Right ventricle myocardium inferior (tissue), 1 donor: ENCODE measurements at regions not wholly inside any gene's neighbourhood (a gene's known extent, or its start where the extent isn't known, plus 50 kb on each side); places are given as distances from the start of the nearest gene placed in this dataset.
"Not testable (repeated sequence)": the region's sequence is repeated elsewhere in the genome, so short reads cannot be mapped to it uniquely, and the experiment has no call there.

Experiments
- ATAC-seq: fragments of 200-7000 bp; cut with Tn5 transposase; one replicate; pipeline ENCODE4 v1.9.1; 2020; ENCODE audit warnings: mild to moderate bottlenecking, moderate library complexity
- DNase-seq: peaks from one replicate; pipeline ENCODE4 v3.0.0; 2021; ENCODE audit errors: missing footprints
- intact Hi-C: fragments of 100-400 bp; cut with DNase I; formaldehyde crosslinking; loops from one replicate; pipeline ENCODE4 v1.11.0; 2022
- donor health status: DM: no; HTN: yes; CAD: no; lungs with severe emphysema.

DNA sequence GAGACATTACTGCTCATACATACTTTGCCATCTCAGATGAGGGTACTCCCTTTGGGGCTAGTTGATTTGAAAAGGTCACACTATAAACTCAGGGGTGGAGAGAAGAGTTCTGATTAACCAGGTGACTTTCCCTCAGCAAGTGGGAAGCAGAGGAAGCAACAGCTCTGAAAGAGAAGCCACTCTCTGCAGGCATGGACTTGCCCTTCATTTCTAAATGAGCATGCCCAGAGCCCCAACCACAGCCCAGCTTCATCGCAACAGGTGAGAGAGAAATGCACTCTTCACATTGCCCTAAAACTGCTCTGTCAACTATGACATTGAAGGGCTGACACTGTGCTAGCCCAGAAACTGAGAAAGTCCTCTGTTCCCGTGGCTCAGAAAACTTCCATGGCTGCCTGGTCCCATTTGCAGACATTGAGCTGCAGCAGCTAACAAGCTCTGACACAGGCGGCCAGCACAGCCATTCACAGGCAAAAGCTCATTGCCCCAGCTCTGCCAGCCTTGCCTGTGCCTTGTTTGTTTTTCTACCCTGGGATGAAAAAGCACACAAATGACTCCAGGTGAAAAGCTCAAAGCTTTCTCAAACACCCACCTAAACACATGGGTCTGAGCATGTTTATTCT is 419.8 kb upstream of the DYNLRB2 start:
- no peak for DNase-seq
- intact Hi-C loops = no loop called here
- no peak for ATAC-seq

DNA sequence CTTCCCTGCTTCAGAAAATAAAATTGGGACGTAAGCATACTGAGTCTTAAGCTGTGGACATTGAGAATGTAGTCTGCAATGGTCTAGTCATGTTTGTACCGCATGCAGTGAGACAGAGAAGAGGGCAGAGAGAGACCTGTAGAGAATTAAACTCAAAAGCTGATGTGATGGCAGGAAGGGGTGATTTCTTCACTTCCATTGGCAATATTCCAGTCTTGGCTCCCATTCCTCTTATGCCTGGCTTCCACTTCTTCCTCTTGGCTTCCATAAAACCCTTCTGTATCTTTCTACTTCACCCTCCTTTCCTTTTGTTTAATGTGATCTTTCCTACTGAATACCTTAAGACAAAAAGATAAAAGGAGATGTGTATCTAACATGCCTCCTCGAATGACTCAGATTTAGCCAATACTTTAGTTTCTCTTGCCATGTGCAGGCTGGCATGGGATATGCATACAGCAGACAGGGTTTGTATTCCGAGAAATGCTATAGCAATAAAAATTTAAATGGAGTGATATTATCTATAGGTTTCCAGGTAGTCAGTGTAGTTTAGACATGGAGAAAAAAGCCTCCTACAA is 423.1 kb upstream of the DYNLRB2 start:
- intact Hi-C loops = no loop called here
- DNase-seq = no peak
- no peak for ATAC-seq

DNA sequence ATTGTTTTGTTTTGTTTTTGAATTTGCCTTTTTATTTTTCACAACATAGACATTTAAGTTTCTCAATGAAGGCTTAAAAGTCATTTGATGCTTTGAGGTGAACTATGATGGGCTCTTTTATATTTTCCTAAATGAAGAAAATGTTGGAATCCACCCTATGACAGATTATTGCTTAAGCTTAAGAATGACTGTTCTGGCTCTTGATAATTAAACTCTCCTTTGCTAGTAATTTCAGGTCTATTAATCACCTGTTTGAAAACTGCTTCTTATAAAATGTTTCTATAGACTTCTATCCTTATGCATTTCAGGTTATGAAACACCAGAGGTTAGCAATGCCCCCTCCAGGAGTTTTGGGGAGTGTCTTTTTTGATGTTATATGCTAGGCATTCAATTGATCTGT is 424.1 kb upstream of the DYNLRB2 start:
- DNase-seq (no peak), ATAC-seq (no peak)
- intact Hi-C loops = no loop called here

DNA sequence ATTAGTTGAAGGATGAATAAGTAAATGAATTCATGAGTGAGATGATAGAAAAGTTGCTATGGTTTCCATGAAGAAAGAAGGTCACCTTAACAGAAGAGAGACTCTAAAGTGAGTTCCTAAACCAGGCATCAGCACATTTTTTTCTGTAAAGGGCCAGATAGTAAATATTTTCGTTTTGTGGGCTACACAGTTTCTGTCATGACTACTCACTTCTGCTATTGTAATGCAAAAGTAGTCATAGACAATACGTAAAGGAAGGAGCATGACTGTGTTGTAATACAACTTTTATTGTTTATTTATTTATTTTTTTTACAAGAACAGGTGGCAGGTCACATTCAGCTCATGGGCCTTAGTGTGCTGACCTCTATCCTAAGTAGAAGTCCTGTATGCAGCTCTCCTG is 426.1 kb upstream of the DYNLRB2 start:
- DNase-seq = no peak
- no peak for ATAC-seq
- intact Hi-C loops = no loop called here

DNA sequence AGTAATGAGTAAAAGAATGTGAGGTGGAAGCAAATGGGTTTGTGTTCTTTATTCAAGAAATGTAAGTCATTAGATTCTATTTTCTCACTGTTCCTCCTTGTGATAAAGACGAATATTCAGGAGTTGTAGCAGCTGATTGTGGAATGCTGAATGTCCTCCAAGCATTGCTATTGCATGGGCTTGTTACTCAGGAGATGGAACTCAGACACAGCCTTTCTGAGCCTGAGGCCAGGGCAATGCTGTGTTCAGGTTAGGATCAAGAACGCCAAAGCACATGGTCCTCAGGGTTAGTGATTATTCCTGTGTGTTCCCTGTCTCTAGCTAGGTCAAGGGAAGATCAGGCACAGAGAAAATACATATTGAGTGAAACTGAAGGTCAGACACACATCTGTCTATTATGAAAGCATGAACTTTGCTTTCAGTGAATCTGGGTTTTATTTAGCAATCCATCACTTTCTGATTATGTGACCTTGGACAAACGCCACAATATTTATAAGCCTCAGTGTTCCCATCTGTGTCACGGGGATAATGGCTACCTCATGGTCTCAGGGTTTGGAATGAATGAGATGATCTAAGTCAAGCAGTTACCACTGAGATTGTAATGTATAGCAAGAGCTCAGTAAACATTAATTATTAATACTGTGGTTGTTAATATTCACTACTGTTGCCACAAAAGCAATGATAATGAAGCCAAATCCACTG is 426.8 kb upstream of the DYNLRB2 start:
- intact Hi-C loops = no loop called here
- no peak for ATAC-seq

DNA sequence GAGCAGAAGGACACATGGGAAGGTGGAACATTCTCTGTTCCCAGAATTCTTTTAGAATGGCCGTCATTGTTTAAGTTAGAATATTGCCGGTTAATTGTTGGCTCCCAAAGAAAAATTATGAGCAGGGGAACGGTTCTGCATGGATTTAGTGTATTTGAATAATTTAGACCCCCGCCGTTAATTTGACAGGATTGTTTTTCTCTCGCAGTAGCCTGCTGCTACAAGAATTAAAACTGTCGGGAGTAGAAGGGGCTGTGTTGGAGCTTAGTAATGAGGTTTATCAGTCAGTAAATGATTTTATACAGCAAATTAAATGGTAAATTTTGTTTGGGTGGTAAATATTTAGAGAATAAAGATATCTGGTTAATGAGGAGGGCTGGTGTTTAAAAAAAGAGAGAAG is 431.2 kb upstream of the DYNLRB2 start:
- intact Hi-C loops = no loop called here
- ATAC-seq = no peak
- no peak for DNase-seq

More for the DNA sequence above, 426.8 kb upstream of the DYNLRB2 start:
- no peak for DNase-seq

DNA sequence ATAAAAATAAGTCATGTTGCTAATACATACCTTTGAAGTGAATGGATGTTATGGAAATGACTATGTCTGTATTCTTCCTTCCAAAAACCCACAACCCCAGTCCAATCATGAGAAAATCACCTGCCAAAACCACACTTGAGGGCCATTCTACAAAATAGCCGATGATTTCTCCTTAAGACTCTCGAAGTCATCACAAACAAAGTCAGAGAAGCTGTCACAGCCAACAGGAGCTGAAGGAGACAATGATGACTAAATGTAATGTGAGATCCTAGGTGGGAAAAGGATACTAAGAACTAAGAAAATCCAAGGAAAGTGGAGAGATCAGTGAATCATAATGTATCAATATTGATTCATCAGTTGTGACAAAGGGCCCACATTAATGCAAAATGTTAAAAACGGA is 432.9 kb upstream of the DYNLRB2 start:
- ATAC-seq (no peak), DNase-seq (no peak)
- intact Hi-C loops = no loop called here

DNA sequence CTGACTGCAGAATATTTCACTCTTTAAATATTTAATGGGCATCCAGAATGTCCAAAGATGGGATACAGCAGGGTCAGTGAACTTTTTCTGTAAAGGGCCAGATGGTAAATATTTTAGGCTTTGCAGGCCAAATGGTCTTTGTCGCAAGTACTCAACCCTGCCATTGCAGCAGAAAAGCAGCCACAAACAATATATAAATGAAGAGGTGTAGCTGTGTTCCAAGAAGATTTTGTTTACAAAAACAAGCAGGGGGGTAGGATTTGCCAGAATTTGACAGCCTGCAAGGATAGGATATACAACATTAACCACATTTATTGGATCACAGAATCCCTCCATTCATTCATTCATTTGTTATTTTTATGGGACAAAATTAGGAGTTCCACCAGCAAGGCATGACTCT is 435.0 kb upstream of the DYNLRB2 start:
- intact Hi-C loops = no loop called here
- ATAC-seq (no peak), DNase-seq (no peak)

DNA sequence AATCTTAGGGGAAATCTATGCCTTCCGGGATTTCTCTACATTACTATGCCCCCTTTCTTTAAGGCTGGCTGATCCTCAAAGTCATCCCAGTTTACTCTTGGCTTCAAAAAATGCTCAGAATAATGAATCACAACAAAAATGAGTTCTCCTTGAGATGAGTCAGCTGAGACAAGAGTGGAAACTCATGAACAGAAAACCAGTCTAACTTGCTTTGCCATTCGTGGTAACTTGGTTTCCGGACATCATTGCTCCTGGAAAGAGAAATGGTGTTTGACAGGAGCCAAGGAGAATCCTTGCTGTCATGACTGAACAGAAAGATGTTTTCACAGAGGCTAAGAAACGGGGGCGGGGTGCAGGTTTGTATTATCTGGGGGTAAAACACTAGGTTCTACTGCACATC is 435.6 kb upstream of the DYNLRB2 start:
- no peak for ATAC-seq
- intact Hi-C loops = no loop called here
- no peak for DNase-seq

DNA sequence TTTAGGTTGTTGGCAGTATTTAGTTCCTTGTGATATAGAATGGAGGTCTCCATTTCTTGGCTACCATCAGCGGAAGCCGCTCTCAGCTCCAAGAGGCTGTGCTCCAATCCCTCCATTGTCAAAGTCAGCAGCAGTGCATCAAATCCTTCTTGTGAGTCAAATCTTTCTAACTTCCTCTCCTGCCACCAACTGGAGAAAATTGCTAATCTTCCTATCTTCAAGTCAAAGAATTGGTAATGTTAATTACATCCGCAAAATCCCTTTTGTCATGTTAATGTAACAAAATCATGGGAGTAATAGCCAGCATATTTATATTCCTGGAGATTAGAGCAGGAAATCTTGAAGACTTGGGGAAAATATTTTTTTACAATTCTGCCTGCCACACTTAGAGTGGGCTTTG is 436.4 kb upstream of the DYNLRB2 start:
- intact Hi-C loops = no loop called here
- ATAC-seq = no peak
- DNase-seq = no peak

DNA sequence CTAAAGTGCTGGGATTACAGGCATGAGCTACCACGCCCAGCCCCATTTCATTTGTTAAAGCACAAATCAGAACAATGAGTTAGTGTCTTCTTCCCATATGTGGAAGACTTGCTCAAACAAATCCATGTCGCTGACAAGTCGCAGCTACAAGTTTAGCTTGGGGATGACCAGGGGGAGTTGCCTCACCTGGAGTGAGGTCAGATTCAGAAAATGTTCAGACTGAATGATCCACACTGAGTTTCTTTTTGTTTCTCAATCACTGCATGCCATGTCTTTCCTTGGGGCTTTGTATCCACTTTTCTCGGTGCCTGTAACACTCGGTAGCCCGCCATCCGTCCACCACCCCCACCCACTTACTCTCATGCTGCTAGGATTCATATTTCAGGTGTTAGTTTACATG is 437.3 kb upstream of the DYNLRB2 start:
- intact Hi-C loops = no loop called here
- DNase-seq (no peak), ATAC-seq (no peak)

DNA sequence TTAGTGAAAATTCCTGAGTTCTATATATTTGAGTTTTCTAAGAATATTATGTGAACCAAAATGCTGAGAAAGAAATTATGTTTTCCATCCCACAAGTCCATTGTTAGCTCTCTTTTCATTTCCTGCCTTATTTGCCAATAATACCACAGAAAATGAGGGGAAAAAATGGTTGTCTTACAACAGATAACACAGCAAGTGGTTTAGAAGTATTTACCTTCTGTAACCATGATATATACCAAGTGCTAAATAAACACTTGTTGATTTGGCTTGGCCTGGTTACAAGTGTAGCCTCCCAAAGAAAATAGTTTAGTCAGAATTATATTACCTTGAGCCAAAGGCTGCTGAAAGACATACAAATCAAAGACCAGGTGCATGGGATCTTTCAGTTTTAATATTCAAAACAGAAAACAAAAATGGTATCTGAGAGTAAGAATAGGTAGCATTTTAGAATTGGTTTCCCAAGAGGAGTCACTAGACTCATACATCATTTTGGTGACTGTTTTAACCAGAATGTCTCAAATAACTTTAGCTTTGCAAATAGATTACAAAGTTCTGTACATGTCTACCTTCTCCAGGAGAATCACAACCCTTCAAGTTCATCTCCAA is 439.8 kb upstream of the DYNLRB2 start:
- intact Hi-C loops = no loop called here
- no peak for DNase-seq
- ATAC-seq = no peak

DNA sequence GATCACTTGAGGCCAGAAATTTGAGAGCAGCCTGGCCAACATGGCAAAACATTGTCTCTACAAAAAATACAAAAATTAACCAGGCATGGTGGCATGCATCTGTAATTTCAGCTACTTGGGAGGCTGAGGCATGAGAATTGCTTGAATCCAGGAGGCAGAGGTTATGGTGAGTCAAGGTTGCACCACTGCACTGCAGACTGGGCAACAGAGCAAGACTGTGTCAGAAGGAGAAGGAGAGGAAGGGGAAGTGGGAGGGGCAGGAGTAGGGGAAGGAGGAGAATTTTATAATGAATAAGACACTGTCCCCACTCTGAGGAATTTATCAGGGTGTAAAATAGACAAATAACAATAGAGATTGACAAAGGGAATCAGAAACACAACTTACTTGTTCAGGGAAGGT is 440.6 kb upstream of the DYNLRB2 start:
- DNase-seq (no peak), ATAC-seq (no peak)
- intact Hi-C loops = no loop called here

DNA sequence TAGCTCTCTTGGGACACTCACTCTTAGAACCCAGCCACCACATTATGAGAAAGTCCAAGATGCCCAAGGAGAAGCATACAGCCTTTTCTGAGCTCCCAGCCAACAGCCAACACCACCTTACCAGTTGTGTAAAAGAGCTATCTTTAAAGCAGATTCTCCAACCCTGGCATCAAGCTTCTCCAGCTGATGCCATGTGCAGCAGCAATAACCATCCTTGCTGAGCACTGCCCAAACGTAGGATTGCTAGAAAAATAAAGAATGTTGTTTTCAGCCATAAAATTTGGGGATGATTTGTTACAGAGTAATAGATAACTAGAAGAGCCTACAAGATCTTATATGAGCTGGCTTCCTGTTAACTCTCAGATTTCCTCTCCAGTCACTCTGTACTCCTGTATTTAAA is 443.7 kb upstream of the DYNLRB2 start:
- DNase-seq (no peak), ATAC-seq (no peak)
- intact Hi-C loops = no loop called here

DNA sequence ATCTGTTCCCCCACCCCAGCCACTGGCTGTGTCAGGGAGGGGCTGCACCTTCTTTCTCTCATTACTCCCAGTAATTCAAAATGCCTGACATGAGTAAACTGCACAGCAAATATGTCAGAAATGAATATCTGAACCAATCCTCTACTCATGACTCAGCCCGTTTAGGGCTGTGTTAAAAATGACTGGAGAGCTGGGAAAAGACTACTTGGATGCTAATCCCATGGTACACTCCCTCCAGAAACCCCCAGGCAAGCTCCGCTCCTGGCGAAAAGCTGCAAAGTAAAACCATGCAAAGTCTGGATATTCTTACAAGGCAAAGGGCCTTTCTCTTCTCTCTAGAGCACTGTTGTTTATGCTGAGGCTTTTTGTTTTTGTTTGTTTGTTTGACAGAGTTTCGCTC is 448.1 kb upstream of the DYNLRB2 start:
- ATAC-seq (no peak), DNase-seq (no peak)
- intact Hi-C loops = no loop called here

DNA sequence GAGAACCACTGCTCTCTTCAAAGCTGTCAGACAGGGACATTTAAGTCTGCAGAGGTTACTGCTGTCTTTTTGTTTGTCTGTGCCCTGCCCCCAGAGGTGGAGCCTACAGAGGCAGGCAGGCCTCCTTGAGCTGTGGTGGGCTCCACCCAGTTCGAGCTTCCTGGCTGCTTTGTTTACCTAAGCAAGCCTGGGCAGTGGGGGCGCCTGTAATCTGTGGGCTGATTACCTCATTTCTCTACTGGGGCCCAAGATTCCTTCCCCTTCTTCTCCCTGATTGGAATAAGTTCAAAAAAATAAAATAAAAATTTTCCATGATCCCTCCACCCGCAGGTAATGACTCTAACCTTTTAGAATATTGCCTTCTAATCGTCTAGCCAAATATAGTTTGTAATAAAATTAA is 449.3 kb upstream of the DYNLRB2 start:
- not testable (repeated sequence) for ATAC-seq

DNA sequence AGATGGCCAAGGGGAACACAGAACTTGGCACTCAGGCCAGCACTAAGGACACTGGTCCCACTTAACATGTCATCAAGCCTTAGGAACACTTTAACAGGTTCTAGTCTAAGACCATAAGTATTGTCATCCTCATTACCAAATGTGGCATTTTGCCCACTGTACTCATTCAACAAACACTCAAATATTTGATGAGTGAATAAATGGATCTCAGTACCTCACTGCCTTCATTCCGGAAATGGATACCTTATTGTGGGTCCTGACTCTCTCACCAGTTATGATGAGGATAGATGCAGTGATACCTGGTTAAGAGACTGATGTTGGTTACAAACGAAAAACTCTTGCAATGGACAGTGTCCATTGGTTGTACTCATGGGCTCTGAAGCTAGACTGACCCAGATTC is 455.2 kb upstream of the DYNLRB2 start:
- ATAC-seq = no peak
- no peak for DNase-seq
- intact Hi-C loops = loop anchor here (10.0 kb wide), 1 partner anchor 311 kb away; no protein-coding TSS in a partner anchor

More for the DNA sequence above, 449.3 kb upstream of the DYNLRB2 start:
- intact Hi-C loops, DNase-seq: not testable (repeated sequence)

DNA sequence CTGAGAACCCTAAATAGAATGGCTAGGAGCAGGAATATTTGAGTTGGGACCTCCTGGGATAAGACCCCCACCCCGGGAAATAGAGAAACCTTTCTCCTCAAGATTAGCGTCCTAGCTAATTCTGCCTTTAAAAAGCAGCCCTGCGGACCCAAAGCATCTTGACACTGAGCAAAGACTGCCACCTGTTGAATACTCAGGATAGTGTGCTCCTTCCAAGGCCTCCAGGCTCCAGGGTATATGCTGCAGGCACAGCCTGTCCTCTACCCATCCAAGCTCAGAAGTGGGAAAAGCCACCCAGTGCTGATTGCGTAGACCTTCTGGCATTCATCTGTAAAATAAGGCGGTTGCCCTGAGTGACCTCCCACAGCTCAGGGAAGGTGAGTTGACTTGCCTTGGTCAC is 456.2 kb upstream of the DYNLRB2 start:
- DNase-seq (no peak), ATAC-seq (peak; percentile 97)
- intact Hi-C loops = loop anchor here (5.0 to 10.0 kb wide), 2 partner anchors 310 to 482 kb away; partner anchors contain the start of gene MAF

DNA sequence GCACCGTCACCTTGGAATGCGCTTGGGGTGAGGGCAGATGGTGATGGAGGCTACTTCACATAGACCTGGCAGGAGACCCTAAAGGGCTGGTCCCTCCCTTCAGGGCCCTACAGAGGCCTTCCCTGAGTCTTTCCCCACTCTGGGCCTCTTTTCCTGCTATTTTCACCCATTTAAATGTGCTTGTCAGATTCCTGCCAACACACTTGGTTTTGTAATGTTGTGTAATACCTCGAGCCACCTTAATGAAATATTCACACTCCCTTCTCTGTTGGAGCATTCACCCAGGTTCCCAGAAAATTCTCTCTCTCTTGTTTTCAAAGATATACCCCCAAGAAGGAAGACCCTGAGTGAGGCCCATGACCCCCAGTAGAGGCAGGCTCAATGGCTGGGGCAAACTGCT is 456.6 kb upstream of the DYNLRB2 start:
- intact Hi-C loops = loop anchor here (5.0 to 10.0 kb wide), 2 partner anchors 309 to 482 kb away; partner anchors contain the start of gene MAF
- ATAC-seq (peak; percentile 64), DNase-seq (no peak)

DNA sequence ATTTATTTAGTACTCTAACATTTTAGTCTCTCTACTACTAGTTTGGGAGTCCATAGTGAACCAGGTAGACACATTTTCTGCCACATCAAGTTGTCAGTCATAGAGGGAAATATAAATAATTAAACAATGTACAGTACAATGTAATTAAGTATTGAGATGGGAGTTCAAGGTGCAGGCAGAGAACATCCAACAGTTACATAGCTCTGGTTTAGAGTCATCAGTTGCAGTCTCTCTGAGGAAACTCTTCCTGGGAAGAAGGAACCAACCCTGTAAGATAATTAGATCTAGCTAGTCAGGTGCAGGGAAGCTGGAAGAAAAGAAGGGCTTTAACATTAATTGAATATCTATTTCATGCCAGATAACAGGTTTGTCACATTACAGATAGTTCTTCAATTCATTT is 457.9 kb upstream of the DYNLRB2 start:
- DNase-seq (no peak), ATAC-seq (no peak)
- intact Hi-C loops = loop anchor here (5.0 to 10.0 kb wide), 2 partner anchors 308 to 481 kb away; partner anchors contain the start of gene MAF
